SK-N-SH (cell line): ENCODE measurements at regions not wholly inside any gene's neighbourhood (a gene's known extent, or its start where the extent isn't known, plus 50 kb on each side); places are given as distances from the start of the nearest gene placed in this dataset.

ENCODE experiments used
- CHD2 ChIP-seq: fragments of 150-350 bp; IDR thresholded peaks from 2 replicates; pipeline ENCODE4 v1.6.1; 2018; ENCODE audit warnings: low read length; ENCODE audit not compliant: partially characterized antibody
- CTCF ChIP-seq: fragments of 200-600 bp; sonication (generic); IDR thresholded peaks from 2 replicates; pipeline ENCODE4 v1.6.1; 2017; ENCODE audit warnings: antibody characterized with exemption, mild to moderate bottlenecking, moderate library complexity
- ELF1 ChIP-seq: IDR thresholded peaks from 2 replicates; pipeline ENCODE4 v1.4.0; 2012
- EZH2phosphoT487 ChIP-seq: fragments of 200-600 bp; sonication (generic); IDR thresholded peaks from 2 replicates; pipeline ENCODE4 v1.6.1; 2017; ENCODE audit warnings: low read depth, mixed run types, mild to moderate bottlenecking, antibody characterized with exemption, moderate library complexity, borderline replicate concordance
- FOXJ3 ChIP-seq: sonication (generic); formaldehyde crosslinking; IDR thresholded peaks from 2 replicates; pipeline ENCODE4 v1.5.1; 2020; ENCODE audit warnings: mild to moderate bottlenecking, missing genetic modification reagents
- MXI1 ChIP-seq: IDR thresholded peaks from 2 replicates; pipeline ENCODE4 v1.6.1; 2012; ENCODE audit warnings: mild to moderate bottlenecking, low read depth, low read length, improper control_type of control experiment
- POLR2AphosphoS5 ChIP-seq: IDR thresholded peaks from 2 replicates; pipeline ENCODE4 v1.6.1; 2012; ENCODE audit warnings: low read depth, low read length
- REST ChIP-seq: IDR thresholded peaks from 2 replicates; pipeline ENCODE4 v1.6.1; 2012; ENCODE audit warnings: mild to moderate bottlenecking, low read depth, low read length, moderate library complexity
- SMC3 ChIP-seq: IDR thresholded peaks from 2 replicates; pipeline ENCODE4 v1.6.1; 2012; ENCODE audit warnings: low read depth, low read length, improper control_type of control experiment
- YY1 ChIP-seq: IDR thresholded peaks from 2 replicates; pipeline ENCODE4 v1.4.0; 2012; ENCODE audit warnings: low read depth, mild to moderate bottlenecking
- TF ChIP-seq, protein P1 (sequence below): fragments of 150-350 bp; IDR thresholded peaks from 2 replicates; pipeline ENCODE4 v1.6.1; 2017; ENCODE audit warnings: antibody characterized with exemption, low read length, low read depth, borderline replicate concordance

DNA sequence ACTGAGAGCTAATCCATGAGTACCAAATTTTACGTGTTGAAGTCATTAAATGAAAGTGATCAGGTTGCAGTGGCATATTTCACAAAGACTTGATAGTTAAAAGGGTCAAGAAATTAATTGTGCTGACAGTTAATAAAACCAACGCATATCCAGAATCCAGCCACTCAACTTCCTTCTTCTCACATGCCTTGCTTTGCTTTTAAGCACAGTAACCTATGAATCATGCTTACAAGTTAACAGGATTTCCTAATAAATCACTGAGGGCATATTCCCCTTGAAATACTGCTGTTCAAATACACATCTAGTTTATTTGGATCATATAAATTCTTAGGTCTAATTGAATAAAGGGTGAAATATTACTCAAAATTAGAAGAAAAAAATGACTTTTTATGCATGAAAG is 801.5 kb upstream of the EPHA6 start:
- no peak for TF ChIP-seq CHD2
- TF ChIP-seq ELF1: no peak
- TF ChIP-seq MXI1: no peak
- no peak for TF ChIP-seq CTCF
- TF ChIP-seq, protein P1, sequence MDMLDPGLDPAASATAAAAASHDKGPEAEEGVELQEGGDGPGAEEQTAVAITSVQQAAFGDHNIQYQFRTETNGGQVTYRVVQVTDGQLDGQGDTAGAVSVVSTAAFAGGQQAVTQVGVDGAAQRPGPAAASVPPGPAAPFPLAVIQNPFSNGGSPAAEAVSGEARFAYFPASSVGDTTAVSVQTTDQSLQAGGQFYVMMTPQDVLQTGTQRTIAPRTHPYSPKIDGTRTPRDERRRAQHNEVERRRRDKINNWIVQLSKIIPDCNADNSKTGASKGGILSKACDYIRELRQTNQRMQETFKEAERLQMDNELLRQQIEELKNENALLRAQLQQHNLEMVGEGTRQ: no peak
- TF ChIP-seq YY1: no peak
- TF ChIP-seq REST: no peak
- no peak for TF ChIP-seq SMC3
- no peak for TF ChIP-seq POLR2AphosphoS5
- TF ChIP-seq EZH2phosphoT487: no peak
- TF ChIP-seq FOXJ3: no peak
